ENCODE measurements at regions not wholly inside any gene's neighbourhood (a gene's known extent, or its start where the extent isn't known, plus 50 kb on each side); places are given as distances from the start of the nearest gene placed in this dataset.

GRCh38 chr3:150152567-150152966 lies 181.9 kb upstream of the PFN2 start:
- CTCF ChIA-PET = interaction anchor here (0.9 kb wide), 1 partner anchor 185 kb away, joined by 3 read pairs; no protein-coding TSS in a partner anchor
- no peaks in the 10 kb centered on the region for H4K20me1 ChIP-seq (ENCODE audit: insufficient read depth)
- RAD21 ChIA-PET (ENCODE audit: low non-redundant PET in 1 of 2, low total read pairs in 2 of 2, uncharacterized antibody in 2 of 2, unreplicated experiment in 2 of 2) = no interaction called here
- H3K4me3 ChIP-seq (replicated peaks in 1 of 2; ENCODE audit: low read depth in 1 of 2, low read length in 2 of 2) = no peak overlapping the region
- BruUV-seq (replicated peaks) = no TSS peak
- H3K9me2 ChIP-seq (ENCODE audit: insufficient read depth) = no peaks in the 10 kb centered on the region
- no peak overlapping the region for H3K27ac ChIP-seq (ENCODE audit: low read depth, low read length)
- no peaks in the 10 kb centered on the region for H3K36me3 ChIP-seq (ENCODE audit: control insufficient read depth in 1 of 2, insufficient read depth in 2 of 2, low read length in 2 of 2)
- H3K27me3 ChIP-seq (ENCODE audit: insufficient read depth, low read length) = no peaks in the 10 kb centered on the region
- ATAC-seq = no peak
- POLR2A ChIA-PET = no interaction called here
- no peaks in the 10 kb centered on the region for H3K9me3 ChIP-seq (ENCODE audit: control insufficient read depth in 1 of 2, insufficient read depth in 1 of 2, low read depth in 1 of 2, low read length in 2 of 2)
- DNase-seq (ENCODE audit: low read depth, low spot score) = no peak
- TF ChIP-seq TCF7L2 (IDR thresholded peaks at IDR 0.05; ENCODE audit: borderline replicate concordance, extremely low read depth, insufficient read depth, insufficient read length) (no peak), POLR2AphosphoS5 (IDR thresholded peaks at IDR 0.05; ENCODE audit: low read depth, low read length) (no peak), RAD21 (IDR thresholded peaks at IDR 0.05; ENCODE audit: low read depth) (no peak), MAX (IDR thresholded peaks at IDR 0.05) (no peak), SRF (IDR thresholded peaks at IDR 0.05; ENCODE audit: low read depth) (no peak), REST (IDR thresholded peaks at IDR 0.05; ENCODE audit: low read depth) (no peak)
- H2AFZ ChIP-seq (ENCODE audit: low read depth, low read length, poor library complexity, severe bottlenecking) = no peak overlapping the region
- no peak overlapping the region for H3K9ac ChIP-seq (ENCODE audit: low read length)
- peaks cover 5% of the 10 kb centered on the region in 2 experiments; a peak in 3 of 4 replicates for H3K4me1 ChIP-seq (ENCODE audit: control insufficient read depth in 1 of 2, insufficient read depth in 2 of 2, low read length in 2 of 2)
- H3K79me2 ChIP-seq (ENCODE audit: insufficient read depth, low read length) = no peaks in the 10 kb centered on the region
- intact Hi-C loops (cut with micrococcal nuclease) = no loop called here
- no peak overlapping the region for H3K4me2 ChIP-seq (ENCODE audit: low read length)

GRCh38 chr3:150150633-150151032 lies 179.9 kb upstream of the PFN2 start:
- no peak for ATAC-seq
- Histone ChIP-seq H3K36me3 (ENCODE audit: control insufficient read depth in 1 of 2, insufficient read depth in 2 of 2, low read length in 2 of 2) (no peaks in the 10 kb centered on the region), H2AFZ (ENCODE audit: low read depth, low read length, poor library complexity, severe bottlenecking) (no peak overlapping the region), H3K79me2 (ENCODE audit: insufficient read depth, low read length) (no peaks in the 10 kb centered on the region), H3K9me2 (ENCODE audit: insufficient read depth) (no peaks in the 10 kb centered on the region), H3K27me3 (ENCODE audit: insufficient read depth, low read length) (no peaks in the 10 kb centered on the region), H3K4me3 (replicated peaks in 1 of 2; ENCODE audit: low read depth in 1 of 2, low read length in 2 of 2) (no peak overlapping the region), H3K27ac (ENCODE audit: low read depth, low read length) (no peak overlapping the region), H3K4me1 (ENCODE audit: control insufficient read depth in 1 of 2, insufficient read depth in 2 of 2, low read length in 2 of 2) (peaks cover 5% of the 10 kb centered on the region in 2 experiments; a peak in 3 of 4 replicates), H3K9me3 (ENCODE audit: control insufficient read depth in 1 of 2, insufficient read depth in 1 of 2, low read depth in 1 of 2, low read length in 2 of 2) (no peaks in the 10 kb centered on the region), H3K4me2 (ENCODE audit: low read length) (no peak overlapping the region), H4K20me1 (ENCODE audit: insufficient read depth) (no peaks in the 10 kb centered on the region), H3K9ac (ENCODE audit: low read length) (no peak overlapping the region)
- ChIA-PET CTCF (no interaction called here), RAD21 (ENCODE audit: low non-redundant PET in 1 of 2, low total read pairs in 2 of 2, uncharacterized antibody in 2 of 2, unreplicated experiment in 2 of 2) (no interaction called here), POLR2A (no interaction called here)
- intact Hi-C loops (cut with micrococcal nuclease) = no loop called here
- TF ChIP-seq SIN3A (IDR thresholded peaks at IDR 0.05; ENCODE audit: low read depth) (no peak), ELF1 (IDR thresholded peaks at IDR 0.05; ENCODE audit: borderline replicate concordance, low read depth) (no peak), CBX3 (IDR thresholded peaks at IDR 0.05; ENCODE audit: low read depth) (no peak), CEBPB (IDR thresholded peaks at IDR 0.05; ENCODE audit: low read depth) (no peak), JUND (IDR thresholded peaks at IDR 0.05) (no peak), POLR2AphosphoS5 (IDR thresholded peaks at IDR 0.05; ENCODE audit: low read depth, low read length) (no peak), TCF7L2 (IDR thresholded peaks at IDR 0.05; ENCODE audit: borderline replicate concordance, extremely low read depth, insufficient read depth, insufficient read length) (no peak), ZBTB33 (IDR thresholded peaks at IDR 0.05; ENCODE audit: extremely low read depth, insufficient replicate concordance, low read length) (no peak), ZFX (IDR thresholded peaks at IDR 0.05) (no peak), RAD21 (IDR thresholded peaks at IDR 0.05; ENCODE audit: low read depth) (no peak), EGR1 (IDR thresholded peaks at IDR 0.05; ENCODE audit: low read depth) (no peak)
- no TSS peak for BruUV-seq (replicated peaks)
- DNase-seq (ENCODE audit: low read depth, low spot score) = no peak

Data from HCT116 (cell line).